ENCODE measurements at regions not wholly inside any gene's neighbourhood (a gene's known extent, or its start where the extent isn't known, plus 50 kb on each side); places are given as distances from the start of the nearest gene placed in this dataset.

DNA sequence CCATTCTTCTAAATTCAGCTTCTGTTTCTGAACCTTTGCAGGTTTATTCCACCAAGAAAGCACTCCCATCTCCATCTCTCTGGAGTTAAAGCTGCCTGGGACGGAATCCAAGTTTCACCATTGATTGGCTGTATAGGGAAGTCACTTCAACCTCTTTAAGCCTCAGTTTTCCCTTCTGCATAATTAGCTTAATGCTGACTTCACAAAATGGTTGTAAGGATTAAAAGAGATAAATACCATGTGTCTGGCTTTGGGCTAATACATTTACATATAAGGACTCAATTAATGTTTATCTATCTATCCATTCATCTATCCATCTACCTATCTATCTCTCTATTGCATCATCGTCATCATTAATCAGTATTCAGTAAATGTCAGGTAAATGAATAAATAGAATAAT lies 629.6 kb upstream of the MGMT start:
- TF ChIP-seq, protein P1, sequence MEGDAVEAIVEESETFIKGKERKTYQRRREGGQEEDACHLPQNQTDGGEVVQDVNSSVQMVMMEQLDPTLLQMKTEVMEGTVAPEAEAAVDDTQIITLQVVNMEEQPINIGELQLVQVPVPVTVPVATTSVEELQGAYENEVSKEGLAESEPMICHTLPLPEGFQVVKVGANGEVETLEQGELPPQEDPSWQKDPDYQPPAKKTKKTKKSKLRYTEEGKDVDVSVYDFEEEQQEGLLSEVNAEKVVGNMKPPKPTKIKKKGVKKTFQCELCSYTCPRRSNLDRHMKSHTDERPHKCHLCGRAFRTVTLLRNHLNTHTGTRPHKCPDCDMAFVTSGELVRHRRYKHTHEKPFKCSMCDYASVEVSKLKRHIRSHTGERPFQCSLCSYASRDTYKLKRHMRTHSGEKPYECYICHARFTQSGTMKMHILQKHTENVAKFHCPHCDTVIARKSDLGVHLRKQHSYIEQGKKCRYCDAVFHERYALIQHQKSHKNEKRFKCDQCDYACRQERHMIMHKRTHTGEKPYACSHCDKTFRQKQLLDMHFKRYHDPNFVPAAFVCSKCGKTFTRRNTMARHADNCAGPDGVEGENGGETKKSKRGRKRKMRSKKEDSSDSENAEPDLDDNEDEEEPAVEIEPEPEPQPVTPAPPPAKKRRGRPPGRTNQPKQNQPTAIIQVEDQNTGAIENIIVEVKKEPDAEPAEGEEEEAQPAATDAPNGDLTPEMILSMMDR (IDR thresholded peaks at IDR 0.05): no peak
- no peak for TF ChIP-seq POLR2A (IDR thresholded peaks at IDR 0.05)
